Neural cell (in vitro differentiated cells): ENCODE measurements at regions not wholly inside any gene's neighbourhood (a gene's known extent, or its start where the extent isn't known, plus 50 kb on each side); places are given as distances from the start of the nearest gene placed in this dataset.

Experiments used
- H2AFZ ChIP-seq: fragments of 200-600, 300-800 bp; sonication (generic), shearing (Covaris generic); 2 replicates; pipeline ENCODE4 v1.6.0; 2014; ENCODE audit warnings: low read depth, mild to moderate bottlenecking, antibody characterized with exemption, low read length, moderate library complexity
- H3F3A ChIP-seq: fragments of 200-600 bp; shearing (Covaris generic); 2 replicates; pipeline ENCODE4 v1.6.1; 2016; ENCODE audit warnings: mild to moderate bottlenecking, moderate library complexity, mixed read lengths, antibody characterized with exemption, low read length; ENCODE audit not compliant: insufficient read depth, poor library complexity, severe bottlenecking
- H3K27ac ChIP-seq: fragments of 200-600, 300-800 bp; sonication (generic), shearing (Covaris generic); 2 replicates; pipeline ENCODE4 v1.5.1; 2014; ENCODE audit warnings: mild to moderate bottlenecking, low read length, moderate library complexity
- H3K27me3 ChIP-seq: fragments of 300-800, 200-600 bp; sonication (generic), shearing (Covaris generic); 2 replicates; pipeline ENCODE4 v1.6.0; 2014; ENCODE audit warnings: mild to moderate bottlenecking, low read depth, low read length, moderate library complexity; ENCODE audit not compliant: insufficient read depth
- H3K36me3 ChIP-seq: fragments of 300-800, 200-600 bp; sonication (generic), shearing (Covaris generic); 2 replicates; pipeline ENCODE4 v1.5.1; 2014; ENCODE audit warnings: mild to moderate bottlenecking, antibody characterized with exemption, low read length, moderate library complexity; ENCODE audit not compliant: insufficient read depth
- H3K4me2 ChIP-seq: fragments of 300-800, 200-600 bp; sonication (generic), shearing (Covaris generic); 2 replicates; pipeline ENCODE4 v1.6.0; 2014; ENCODE audit warnings: mild to moderate bottlenecking, low read length
- H3K4me3 ChIP-seq: fragments of 300-800, 200-600 bp; sonication (generic), shearing (Covaris generic); 2 replicates; pipeline ENCODE4 v1.5.1; 2014; ENCODE audit warnings: mild to moderate bottlenecking, low read length, moderate library complexity
- H3K79me2 ChIP-seq: fragments of 200-600 bp; shearing (Covaris generic); replicated peaks from 2 replicates; pipeline ENCODE4 v1.6.0; 2014; ENCODE audit warnings: mild to moderate bottlenecking, low read length, moderate library complexity; ENCODE audit not compliant: insufficient read depth
- H3K9ac ChIP-seq: fragments of 300-800, 200-600 bp; sonication (generic), shearing (Covaris generic); 2 replicates; pipeline ENCODE4 v1.6.1; 2016; ENCODE audit warnings: mild to moderate bottlenecking, low read length, mixed read lengths
- H3K9me2 ChIP-seq: fragments of 200-600 bp; shearing (Covaris generic); 2 replicates; pipeline ENCODE4 v1.6.1; 2016; ENCODE audit warnings: mild to moderate bottlenecking, low read length, mixed read lengths; ENCODE audit not compliant: insufficient read depth
- H3K9me3 ChIP-seq: fragments of 200-600, 300-800 bp; sonication (generic), shearing (Covaris generic); 2 replicates; pipeline ENCODE4 v1.6.1; 2016; ENCODE audit warnings: mild to moderate bottlenecking, mixed run types, low read length, moderate library complexity, mixed read lengths
- H4K20me1 ChIP-seq: fragments of 200-600 bp; shearing (Covaris generic); 2 replicates; pipeline ENCODE4 v1.6.1; 2016; ENCODE audit warnings: mild to moderate bottlenecking, mixed run types; ENCODE audit not compliant: insufficient read depth
- CTCF ChIP-seq: fragments of 450-650 bp; IDR thresholded peaks from 2 replicates; pipeline ENCODE4 v1.5.1; 2014; ENCODE audit warnings: antibody characterized with exemption, mild to moderate bottlenecking, moderate library complexity; ENCODE audit not compliant: poor library complexity, severe bottlenecking
- EP300 ChIP-seq: fragments of 450-650 bp; conservative IDR thresholded peaks from 2 replicates; pipeline ENCODE4 v1.6.1; 2014; ENCODE audit warnings: antibody characterized with exemption, mild to moderate bottlenecking, moderate library complexity; ENCODE audit not compliant: poor library complexity, severe bottlenecking
- EZH2 ChIP-seq: fragments of 200-600, 300-800 bp; shearing (Covaris generic), sonication (generic); IDR thresholded peaks from 2 replicates; pipeline ENCODE4 v1.6.1; 2014; ENCODE audit warnings: antibody characterized with exemption, low read length, borderline replicate concordance, mild to moderate bottlenecking; ENCODE audit not compliant: insufficient read depth, poor library complexity, severe bottlenecking
- MXI1 ChIP-seq: fragments of 450-650 bp; conservative IDR thresholded peaks from 2 replicates; pipeline ENCODE4 v1.6.1; 2014; ENCODE audit warnings: antibody characterized with exemption, mild to moderate bottlenecking; ENCODE audit not compliant: poor library complexity, severe bottlenecking
- POLR2AphosphoS5 ChIP-seq: IDR thresholded peaks from 2 replicates; pipeline ENCODE4 v1.6.1; 2012
- RAD21 ChIP-seq: fragments of 450-650 bp; conservative IDR thresholded peaks from 2 replicates; pipeline ENCODE4 v1.6.1; 2014; ENCODE audit warnings: antibody characterized with exemption, mild to moderate bottlenecking, moderate library complexity
- REST ChIP-seq: IDR thresholded peaks from 2 replicates; pipeline ENCODE4 v1.6.1; 2012; ENCODE audit warnings: borderline replicate concordance
- SMC3 ChIP-seq: fragments of 450-650 bp; conservative IDR thresholded peaks from 2 replicates; pipeline ENCODE4 v1.6.1; 2014; ENCODE audit warnings: antibody characterized with exemption, mild to moderate bottlenecking, moderate library complexity; ENCODE audit not compliant: poor library complexity
- TAF1 ChIP-seq: IDR thresholded peaks from 2 replicates; pipeline ENCODE4 v1.6.1; 2012; ENCODE audit warnings: low read depth

- Histone ChIP-seq H3K9me3 (no peaks in the 10 kb centered on the region), H3K27ac (no peak overlapping the region), H3K79me2 (no peaks in the 10 kb centered on the region), H3K9me2 (no peaks in the 10 kb centered on the region), H3K27me3 (no peaks in the 10 kb centered on the region), H3K4me3 (no peak overlapping the region), H2AFZ (no peak overlapping the region), H3K4me2 (no peak overlapping the region), H3K36me3 (no peaks in the 10 kb centered on the region), H4K20me1 (no peaks in the 10 kb centered on the region), H3K9ac (no peak overlapping the region), H3F3A (no peaks in the 10 kb centered on the region)
- TF ChIP-seq TAF1 (no peak), EZH2 (no peak), SMC3 (no peak), MXI1 (no peak), EP300 (no peak), CTCF (no peak), REST (no peak), POLR2AphosphoS5 (no peak), RAD21 (no peak)
Observed at GRCh38 chr7:89797965-89798598, 356.2 kb upstream of the STEAP1 start.

GRCh38 chr7:89798599-89798996 lies 355.7 kb upstream of the STEAP1 start:
- no peak overlapping the region for H3K27ac ChIP-seq
- no peaks in the 10 kb centered on the region for H3K36me3 ChIP-seq
- H2AFZ ChIP-seq: no peak overlapping the region
- no peak overlapping the region for H3K4me2 ChIP-seq
- H3K27me3 ChIP-seq: no peaks in the 10 kb centered on the region
- no peak overlapping the region for H3K9ac ChIP-seq
- H3K4me3 ChIP-seq: no peak overlapping the region
- H3K9me3 ChIP-seq: no peaks in the 10 kb centered on the region
- no peaks in the 10 kb centered on the region for H3F3A ChIP-seq
- no peak for TF ChIP-seq TAF1
- no peak for TF ChIP-seq EP300
- TF ChIP-seq SMC3: no peak
- TF ChIP-seq MXI1: no peak
- no peak for TF ChIP-seq CTCF
- TF ChIP-seq EZH2: no peak
- TF ChIP-seq REST: no peak
- no peak for TF ChIP-seq RAD21
- no peak for TF ChIP-seq POLR2AphosphoS5
- H3K79me2 ChIP-seq: no peaks in the 10 kb centered on the region
- H3K9me2 ChIP-seq: no peaks in the 10 kb centered on the region
- H4K20me1 ChIP-seq: no peaks in the 10 kb centered on the region
